AG09319 (cell line): ENCODE measurements at regions not wholly inside any gene's neighbourhood (a gene's known extent, or its start where the extent isn't known, plus 50 kb on each side); places are given as distances from the start of the nearest gene placed in this dataset.
A peak's percentile ranks its signal among the peaks of the same experiment; 100 is the strongest.

ENCODE experiments used
- DNase-seq: peaks from one replicate; pipeline ENCODE4 v3.0.0-alpha.2; 2010; ENCODE audit warnings: low read depth; ENCODE audit errors: extremely low read depth
- TF ChIP-seq, protein P1 (sequence below): IDR thresholded peaks from 2 replicates; pipeline ENCODE4 v1.5.1; 2011; ENCODE audit warnings: low read depth, mild to moderate bottlenecking, inconsistent platforms, low read length, moderate library complexity

DNA sequence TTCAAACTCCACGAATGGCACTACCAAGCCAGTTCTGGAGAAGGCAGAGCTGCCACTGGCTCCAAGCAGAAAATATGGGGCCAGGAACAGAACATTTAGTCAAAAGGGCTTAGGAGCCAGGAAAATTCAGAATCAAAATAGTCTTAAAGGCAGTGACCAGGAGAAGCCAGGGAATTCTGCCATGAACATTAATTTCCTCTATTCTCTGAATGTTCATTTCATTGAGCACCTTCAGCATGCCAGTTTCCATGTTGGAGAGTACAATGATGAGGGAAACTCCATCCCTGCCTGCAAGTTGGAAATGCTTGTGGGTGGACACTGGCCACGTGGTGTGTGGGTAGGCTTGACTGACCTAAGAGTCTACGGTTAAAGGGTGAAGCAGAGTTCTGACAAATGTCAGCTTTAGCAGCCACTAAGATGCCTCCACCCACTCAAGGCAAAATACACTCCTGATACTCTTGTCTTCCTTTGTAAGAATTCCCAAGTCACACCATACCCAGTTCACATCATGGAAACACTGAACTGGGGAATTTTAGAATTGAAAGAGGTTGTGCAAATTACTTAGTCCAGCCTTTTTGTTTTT is 190.1 kb upstream of the C1QTNF7 start:
- DNase-seq, result no peak

DNA sequence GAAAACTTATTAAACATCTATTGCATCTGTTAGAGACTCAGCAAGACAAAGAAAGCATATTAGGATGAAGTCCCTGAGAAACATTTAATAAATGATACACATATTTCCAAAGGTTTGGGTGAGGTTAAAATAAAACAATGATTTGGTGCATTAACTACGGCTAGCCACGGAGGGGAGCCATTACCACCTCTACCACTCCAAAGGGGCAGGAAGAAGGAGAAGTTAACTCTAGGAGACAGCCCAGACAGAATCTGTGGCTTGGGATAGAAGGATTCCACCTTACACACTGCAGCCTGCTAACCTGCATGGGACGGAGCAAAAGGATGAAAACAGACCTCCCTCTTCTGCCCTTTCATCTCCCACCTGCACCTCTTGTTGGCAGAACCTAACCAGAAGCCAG is 189.1 kb upstream of the C1QTNF7 start:
- no peak for DNase-seq
- TF ChIP-seq, protein P1, sequence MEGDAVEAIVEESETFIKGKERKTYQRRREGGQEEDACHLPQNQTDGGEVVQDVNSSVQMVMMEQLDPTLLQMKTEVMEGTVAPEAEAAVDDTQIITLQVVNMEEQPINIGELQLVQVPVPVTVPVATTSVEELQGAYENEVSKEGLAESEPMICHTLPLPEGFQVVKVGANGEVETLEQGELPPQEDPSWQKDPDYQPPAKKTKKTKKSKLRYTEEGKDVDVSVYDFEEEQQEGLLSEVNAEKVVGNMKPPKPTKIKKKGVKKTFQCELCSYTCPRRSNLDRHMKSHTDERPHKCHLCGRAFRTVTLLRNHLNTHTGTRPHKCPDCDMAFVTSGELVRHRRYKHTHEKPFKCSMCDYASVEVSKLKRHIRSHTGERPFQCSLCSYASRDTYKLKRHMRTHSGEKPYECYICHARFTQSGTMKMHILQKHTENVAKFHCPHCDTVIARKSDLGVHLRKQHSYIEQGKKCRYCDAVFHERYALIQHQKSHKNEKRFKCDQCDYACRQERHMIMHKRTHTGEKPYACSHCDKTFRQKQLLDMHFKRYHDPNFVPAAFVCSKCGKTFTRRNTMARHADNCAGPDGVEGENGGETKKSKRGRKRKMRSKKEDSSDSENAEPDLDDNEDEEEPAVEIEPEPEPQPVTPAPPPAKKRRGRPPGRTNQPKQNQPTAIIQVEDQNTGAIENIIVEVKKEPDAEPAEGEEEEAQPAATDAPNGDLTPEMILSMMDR, result peak; percentile 62

More for the DNA sequence above, 190.1 kb upstream of the C1QTNF7 start:
- TF ChIP-seq, protein P1, result no peak

DNA sequence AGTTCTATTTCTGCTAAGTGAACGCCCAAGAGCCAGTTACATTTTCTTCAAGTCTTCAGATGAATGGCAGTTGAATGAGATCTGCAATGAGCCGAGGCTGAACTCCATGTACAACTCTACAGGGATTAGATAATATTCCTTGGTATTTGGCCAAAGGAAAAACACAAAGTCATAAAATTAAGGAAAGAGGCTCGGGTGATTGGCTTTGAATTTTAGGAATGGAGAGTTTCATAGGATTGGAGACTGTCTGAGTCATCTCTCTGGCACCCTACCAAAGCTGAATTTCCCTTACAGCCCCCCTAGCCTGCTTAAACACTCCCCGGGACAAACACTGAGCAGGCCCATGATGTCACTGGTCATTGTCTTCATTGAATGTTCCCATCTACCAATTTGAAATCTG is 188.0 kb upstream of the C1QTNF7 start:
- TF ChIP-seq, protein P1, result no peak
- DNase-seq, result no peak

DNA sequence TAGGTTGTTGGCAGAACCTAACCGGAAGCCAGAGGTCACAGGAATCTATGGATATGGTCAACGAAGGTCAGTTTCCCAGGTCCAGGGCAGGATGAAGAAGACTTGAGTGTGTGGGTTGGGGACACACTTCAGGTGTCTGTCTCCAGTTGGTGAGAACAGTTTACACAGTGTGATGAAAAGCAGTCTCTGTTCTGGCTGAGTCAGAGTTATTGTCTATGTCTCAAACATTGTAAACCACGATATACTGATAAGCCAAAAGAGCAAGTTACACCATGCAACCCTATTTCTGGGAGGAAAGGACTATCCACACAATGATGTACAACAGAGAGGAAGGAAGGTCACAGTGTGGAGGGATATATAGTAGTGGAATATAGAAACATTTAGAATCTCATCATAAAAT is 187.1 kb upstream of the C1QTNF7 start:
- DNase-seq, result no peak
- TF ChIP-seq, protein P1, result no peak

DNA sequence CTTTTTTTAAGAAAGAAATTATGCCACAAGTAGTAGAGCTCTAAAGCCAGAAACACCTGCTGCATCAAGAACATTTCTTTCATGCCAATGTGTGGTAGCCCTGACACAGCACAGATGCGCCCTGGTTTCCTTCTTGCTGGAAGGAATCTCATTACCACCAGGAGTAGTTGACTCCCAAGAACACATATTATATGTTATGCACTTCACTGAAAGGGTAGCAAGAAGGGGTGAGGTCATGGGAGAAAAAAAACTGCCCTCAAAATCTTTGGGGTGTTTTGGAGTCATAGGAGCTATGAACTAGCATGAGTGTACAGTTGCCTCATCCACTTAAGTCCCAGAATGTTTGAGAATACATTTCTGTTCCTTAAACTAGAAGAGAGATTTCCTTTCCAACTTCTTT is 185.8 kb upstream of the C1QTNF7 start:
- TF ChIP-seq, protein P1, result no peak
- no peak for DNase-seq

DNA sequence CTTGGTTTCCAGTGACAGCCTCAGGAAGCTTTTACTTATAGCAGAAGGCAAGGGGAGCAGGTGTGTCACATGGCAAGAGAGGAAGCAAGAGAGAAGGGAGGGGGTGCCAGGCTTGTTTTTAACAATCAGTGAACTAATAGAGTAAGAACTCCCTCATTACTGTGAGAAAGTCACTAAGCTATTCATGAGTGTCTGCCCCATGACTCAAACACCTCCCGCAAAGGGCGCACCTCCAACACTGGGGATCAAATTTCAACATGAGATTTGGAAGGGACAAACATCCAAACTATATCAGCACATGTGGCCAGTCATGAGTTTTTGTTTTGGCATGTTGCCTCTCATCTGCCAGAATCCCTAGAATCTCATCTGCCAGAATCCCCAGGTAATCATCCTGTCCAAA is 183.5 kb upstream of the C1QTNF7 start:
- no peak for DNase-seq
- TF ChIP-seq, protein P1, result no peak

DNA sequence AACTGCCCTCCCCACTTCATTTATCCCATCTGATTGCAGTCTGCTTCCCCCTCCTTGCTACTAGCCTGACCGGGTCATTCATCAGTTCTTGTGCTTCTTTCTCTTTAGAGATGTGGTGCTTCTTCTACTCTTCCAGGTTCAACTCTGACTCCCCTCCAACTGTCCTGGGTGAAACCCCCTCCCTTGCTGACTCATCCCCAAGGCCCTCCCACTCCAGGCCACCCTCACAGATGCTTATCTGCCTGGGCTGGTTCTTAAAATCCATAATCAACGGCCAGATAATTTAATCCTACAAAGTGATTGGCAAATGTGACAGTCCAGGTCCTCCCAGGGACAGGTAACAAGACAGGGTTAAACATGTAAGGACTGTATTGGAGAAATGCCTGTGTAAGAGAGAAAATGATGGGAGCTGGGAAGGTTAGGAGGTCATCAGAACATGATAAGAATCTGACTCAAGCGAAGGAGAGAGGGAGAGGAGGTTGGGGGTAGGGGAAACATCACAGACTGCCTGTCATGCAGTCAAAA is 182.8 kb upstream of the C1QTNF7 start:
- DNase-seq, result no peak
- TF ChIP-seq, protein P1, result no peak
